ENCODE measurements at regions not wholly inside any gene's neighbourhood (a gene's known extent, or its start where the extent isn't known, plus 50 kb on each side); places are given as distances from the start of the nearest gene placed in this dataset.

DNA sequence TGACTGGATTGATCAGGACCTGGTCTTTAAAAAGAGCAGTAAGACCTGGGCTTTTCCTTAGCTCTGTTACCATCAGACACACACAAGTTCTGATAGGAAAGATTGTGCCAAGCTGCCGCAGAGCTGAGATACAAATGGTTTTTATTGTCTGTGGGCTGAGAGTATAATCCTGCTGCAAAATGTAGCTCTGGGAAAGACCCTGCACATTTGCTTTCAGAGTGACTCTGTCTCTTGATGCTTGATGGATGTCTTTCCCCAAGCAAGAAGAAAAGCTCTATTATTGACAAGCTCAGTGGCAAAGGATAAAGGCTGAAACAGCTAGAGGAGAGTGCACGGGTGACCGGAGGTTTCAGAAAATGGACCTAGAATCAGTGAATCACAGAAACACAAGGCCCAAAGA, 95.3 kb upstream of the PARD3B start:
- Histone ChIP-seq H3K4me1 (no peaks in the 10 kb centered on the region), H3K36me3 (no peaks in the 10 kb centered on the region), H3K9me3 (no peaks in the 10 kb centered on the region), H3K4me3 (no peak overlapping the region), H3K27ac (no peak overlapping the region), H3K27me3 (no peaks in the 10 kb centered on the region)
- intact Hi-C loops (cut with DNase I), result no loop called here
- ATAC-seq (no peak), DNase-seq (no peak)
- 89% methylated on average over 3 of the region's 3 CpGs for WGBS (ENCODE audit: insufficient coverage, low coverage, low lambda C conversion rate, missing lambda C conversion rate)
- no peak for TF ChIP-seq CTCF (IDR thresholded peaks at IDR 0.05)
- no peak for TF ChIP-seq POLR2A (IDR thresholded peaks at IDR 0.05)

DNA sequence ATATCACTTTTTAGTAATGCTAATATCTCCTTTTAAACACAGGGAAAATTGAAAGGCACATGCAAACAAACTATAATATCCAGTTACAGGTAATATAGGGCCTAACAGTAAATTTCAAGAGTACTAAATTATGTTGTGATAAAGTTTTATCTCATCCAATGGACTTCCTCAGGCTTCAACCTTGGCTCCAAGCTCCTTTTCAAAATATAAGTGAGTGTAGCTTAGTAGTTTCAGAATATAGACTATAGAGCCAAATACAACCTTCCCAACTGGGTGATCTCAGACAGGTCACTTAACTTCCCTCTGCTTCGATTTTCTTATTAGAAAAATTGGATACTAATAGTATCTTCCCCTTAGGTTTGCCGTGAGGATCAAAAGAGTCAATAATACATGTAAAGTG, 93.5 kb upstream of the PARD3B start:
- no peak for ATAC-seq
- 69% methylated on average over 2 of the region's 2 CpGs for WGBS (ENCODE audit: insufficient coverage, low coverage, low lambda C conversion rate, missing lambda C conversion rate)
- H3K4me3 ChIP-seq, result no peak overlapping the region
- H3K27ac ChIP-seq, result no peak overlapping the region
- DNase-seq, result no peak
- TF ChIP-seq CTCF (IDR thresholded peaks at IDR 0.05) (no peak), POLR2A (IDR thresholded peaks at IDR 0.05) (no peak)
- H3K36me3 ChIP-seq, result no peaks in the 10 kb centered on the region
- intact Hi-C loops (cut with DNase I), result no loop called here
- no peaks in the 10 kb centered on the region for H3K9me3 ChIP-seq
- H3K4me1 ChIP-seq, result no peaks in the 10 kb centered on the region
- no peaks in the 10 kb centered on the region for H3K27me3 ChIP-seq

- WGBS (ENCODE audit: insufficient coverage, low coverage, low lambda C conversion rate, missing lambda C conversion rate), result 66% methylated on average over 7 of the region's 7 CpGs
- DNase-seq (no peak), ATAC-seq (peak in 1 of 4 donors; percentile 52)
- Histone ChIP-seq H3K36me3 (no peaks in the 10 kb centered on the region), H3K4me3 (no peak overlapping the region), H3K4me1 (no peaks in the 10 kb centered on the region), H3K27me3 (no peaks in the 10 kb centered on the region), H3K27ac (no peak overlapping the region), H3K9me3 (no peaks in the 10 kb centered on the region)
- TF ChIP-seq POLR2A (IDR thresholded peaks at IDR 0.05) (no peak), CTCF (IDR thresholded peaks at IDR 0.05) (no peak)
- intact Hi-C loops (cut with DNase I), result no loop called here
Observed at GRCh38 chr2:204452464-204453023, 92.7 kb upstream of the PARD3B start.

DNA sequence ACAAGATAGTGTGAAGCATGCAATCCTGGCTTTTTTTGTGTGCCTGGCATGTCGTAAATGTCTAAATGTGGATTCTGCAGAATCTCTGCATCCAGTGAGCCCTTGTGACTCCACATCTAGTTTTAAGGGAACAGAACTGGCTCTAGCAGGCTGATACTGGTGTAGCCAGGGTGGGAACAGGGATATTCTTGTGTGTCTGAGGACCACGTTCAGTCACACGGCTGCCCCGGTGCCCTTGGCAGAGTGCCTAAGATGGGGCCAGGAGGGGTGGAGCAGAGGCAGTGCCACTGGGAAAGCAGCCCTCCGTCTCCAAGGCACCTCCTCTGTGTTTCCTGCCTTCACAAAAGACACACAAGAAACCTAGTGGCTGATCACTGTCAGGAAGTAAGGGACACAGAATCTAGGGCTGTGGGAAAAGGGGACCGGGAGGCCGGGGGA, 91.5 kb upstream of the PARD3B start:
- intact Hi-C loops (cut with DNase I), result no loop called here
- no peak overlapping the region for H3K4me3 ChIP-seq
- WGBS (ENCODE audit: insufficient coverage, low coverage, low lambda C conversion rate, missing lambda C conversion rate), result 24% methylated on average over 5 of the region's 7 CpGs
- H3K27me3 ChIP-seq, result no peaks in the 10 kb centered on the region
- H3K27ac ChIP-seq, result no peak overlapping the region
- H3K9me3 ChIP-seq, result no peaks in the 10 kb centered on the region
- DNase-seq (no peak), ATAC-seq (peak in 3 of 4 donors; percentile 10 to 28 (median 21))
- TF ChIP-seq POLR2A (IDR thresholded peaks at IDR 0.05) (no peak), CTCF (IDR thresholded peaks at IDR 0.05) (no peak)
- no peaks in the 10 kb centered on the region for H3K4me1 ChIP-seq
- no peaks in the 10 kb centered on the region for H3K36me3 ChIP-seq

Data from right lobe of liver (tissue), 6 donors.